Dermis microvascular lymphatic vessel endothelial cell (primary cell): ENCODE measurements at regions not wholly inside any gene's neighbourhood (a gene's known extent, or its start where the extent isn't known, plus 50 kb on each side); places are given as distances from the start of the nearest gene placed in this dataset.

Experiments used
- DNase-seq, 2 donors: peaks; one replicate each; pipeline versions ENCODE4 v3.0.0 to v3.0.0-alpha.2; 2010; ENCODE audit warnings: low read depth in 2 of 2

DNA sequence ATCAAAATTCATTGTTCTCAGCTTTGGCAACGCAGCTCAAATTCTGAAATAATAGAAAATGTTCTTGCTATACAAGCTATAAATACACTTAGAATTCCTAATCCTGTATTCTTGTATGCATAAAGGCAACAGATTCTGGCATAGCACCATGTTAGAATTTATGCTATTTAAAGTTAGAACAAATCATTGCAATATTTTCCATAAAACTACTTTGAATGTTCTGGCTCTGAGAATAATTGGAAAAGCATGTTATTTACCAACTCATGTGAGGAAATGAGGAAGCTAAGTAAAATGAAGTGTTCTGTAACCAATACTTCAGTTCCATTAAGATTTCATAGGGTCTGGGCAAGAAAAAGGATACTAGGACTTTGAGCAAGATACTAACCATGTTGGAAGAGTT, 888.9 kb downstream of the SQOR start:
- no peak for DNase-seq

GRCh38 chr15:46525984-46526725, 891.3 kb downstream of the SQOR start:
- DNase-seq: no peak

DNA sequence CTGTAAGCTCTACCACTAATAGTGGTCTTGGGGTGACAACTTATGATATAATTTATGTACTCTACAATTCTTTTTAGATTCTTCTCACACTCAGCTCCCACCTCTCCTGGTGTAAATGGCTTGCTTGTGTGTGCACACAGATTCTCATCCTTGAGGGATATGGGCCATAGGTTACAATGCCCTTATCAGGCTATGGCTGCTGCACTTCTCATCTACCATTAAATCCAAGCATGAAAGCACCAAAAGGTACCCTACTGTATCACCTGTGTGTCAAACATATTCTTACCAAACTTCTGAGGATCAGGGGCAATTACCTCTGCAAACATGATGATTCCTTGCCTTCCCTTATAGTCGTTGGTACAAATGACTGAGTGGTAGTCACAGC, 891.9 kb downstream of the SQOR start:
- no peak for DNase-seq

DNA sequence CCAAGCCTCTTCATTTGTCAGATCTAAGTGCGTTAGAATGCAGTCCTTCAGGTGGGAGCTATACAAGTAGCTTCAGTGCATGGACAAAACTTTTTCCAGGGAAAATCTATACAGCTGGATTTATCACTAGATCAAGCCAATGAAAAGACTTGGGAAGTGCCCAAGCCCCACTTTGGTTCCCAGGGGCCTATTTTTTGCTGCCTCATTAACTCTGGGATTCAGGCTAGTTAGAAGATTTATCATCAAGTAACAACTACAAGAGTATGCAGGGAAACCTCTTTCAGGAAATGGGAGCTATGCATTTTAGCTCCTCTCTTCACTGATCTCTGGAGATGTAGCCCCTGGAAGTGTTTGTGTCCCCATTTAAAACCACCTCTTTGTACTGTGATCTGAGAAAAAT, 908.8 kb downstream of the SQOR start:
- DNase-seq: no peak

- DNase-seq: no peak
These were observed 914.2 kb downstream of the SQOR start for GRCh38 chr15:46548989-46549388.

DNA sequence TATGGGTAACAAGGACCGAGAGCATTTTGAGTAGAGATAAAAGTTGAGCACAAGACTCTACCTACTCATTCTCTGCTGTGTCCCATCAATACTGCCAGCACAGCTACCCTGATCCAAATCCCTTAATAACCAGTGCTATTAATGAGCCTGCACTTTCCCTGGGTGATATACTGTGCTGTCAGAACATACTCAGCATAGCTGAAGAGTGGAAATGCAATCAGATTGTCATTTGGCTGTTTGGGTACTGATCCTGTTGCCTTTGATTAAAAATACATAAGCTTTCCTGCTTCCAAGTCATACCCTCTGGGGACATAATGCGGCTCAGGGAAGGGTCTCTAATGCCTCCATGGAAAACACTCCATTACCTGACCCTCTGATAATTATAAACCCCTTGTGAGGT, 917.5 kb downstream of the SQOR start:
- DNase-seq: no peak

DNA sequence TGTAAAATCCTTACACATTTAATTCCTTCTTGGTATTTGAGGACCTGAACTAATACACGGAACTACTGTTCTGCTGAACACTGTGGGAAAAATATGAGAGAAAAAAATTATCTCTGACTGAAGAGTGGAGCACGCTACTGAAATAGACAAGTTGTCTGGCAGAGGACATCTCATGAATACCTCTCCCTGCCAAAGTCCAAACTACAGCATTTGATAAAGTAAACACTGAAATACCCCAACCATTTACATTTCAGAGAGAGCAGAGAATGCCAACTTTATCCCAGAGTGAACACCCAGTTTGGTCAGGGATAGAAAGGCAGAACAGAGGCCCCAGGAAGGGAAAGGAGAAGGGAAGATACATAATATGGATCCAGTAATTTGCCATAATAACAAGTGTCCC, 920.7 kb downstream of the SQOR start:
- no peak for DNase-seq

GRCh38 chr15:46556010-46556409, 921.2 kb downstream of the SQOR start:
- no peak for DNase-seq

- DNase-seq: no peak
These were observed 921.9 kb downstream of the SQOR start for GRCh38 chr15:46556559-46557379.

GRCh38 chr15:46567968-46568367, 933.1 kb downstream of the SQOR start:
- DNase-seq: no peak

DNA sequence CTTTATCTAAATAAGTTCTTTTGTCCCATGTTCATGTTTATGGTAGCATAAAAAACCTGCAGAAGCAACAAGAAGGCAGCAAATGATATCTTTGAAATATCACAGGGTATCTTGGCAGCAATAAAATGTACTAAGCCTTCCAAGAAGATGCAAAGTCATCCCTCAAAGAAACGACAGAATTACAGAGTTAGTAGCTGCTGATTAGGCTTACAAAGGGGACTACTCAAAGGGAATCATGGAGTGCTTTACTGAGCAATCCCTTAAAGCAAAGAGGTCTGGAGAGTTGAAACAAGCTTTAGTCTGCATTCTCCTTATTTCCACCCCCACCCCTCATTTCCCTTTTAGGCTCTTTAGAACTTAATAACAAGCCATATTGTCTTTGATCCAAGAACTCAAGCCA, 935.0 kb downstream of the SQOR start:
- no peak for DNase-seq

DNA sequence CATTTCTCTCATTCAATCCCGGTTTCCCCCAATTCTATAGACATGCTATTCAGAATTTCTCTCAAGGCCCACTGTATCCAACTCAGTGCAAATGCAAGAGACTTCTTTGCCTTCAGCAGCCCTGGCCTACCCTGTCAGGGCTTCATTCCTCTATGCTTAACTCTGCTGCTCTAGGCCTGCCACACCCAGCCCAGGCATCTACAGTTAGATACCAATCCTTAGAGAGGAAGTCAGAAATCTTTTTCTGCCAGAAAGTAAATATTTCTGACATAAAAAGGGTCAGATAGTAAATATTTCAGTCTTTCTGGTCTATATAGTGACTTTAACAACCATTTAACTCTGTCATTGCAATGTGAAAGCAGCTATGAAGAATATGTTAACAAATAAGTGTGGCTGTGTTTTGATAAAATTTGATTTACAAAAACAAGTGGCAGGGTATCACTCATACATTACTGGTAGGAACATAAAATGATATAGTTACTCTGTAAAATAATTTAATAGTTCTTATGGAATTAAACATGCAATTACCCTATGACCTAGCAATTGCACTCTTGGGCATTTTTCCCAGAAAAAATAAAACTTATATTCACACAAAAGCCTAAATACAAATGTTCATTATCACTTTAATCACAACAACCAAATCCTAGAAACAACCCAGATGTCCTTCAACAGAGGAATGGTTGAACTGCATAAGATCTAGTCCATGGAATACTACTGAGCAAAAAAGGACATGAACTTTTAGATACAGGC, 942.0 kb downstream of the SQOR start:
- DNase-seq: no peak

GRCh38 chr15:46577767-46578166, 942.9 kb downstream of the SQOR start:
- no peak for DNase-seq

- no peak for DNase-seq
These were observed 945.7 kb downstream of the SQOR start for GRCh38 chr15:46580487-46580886.

DNA sequence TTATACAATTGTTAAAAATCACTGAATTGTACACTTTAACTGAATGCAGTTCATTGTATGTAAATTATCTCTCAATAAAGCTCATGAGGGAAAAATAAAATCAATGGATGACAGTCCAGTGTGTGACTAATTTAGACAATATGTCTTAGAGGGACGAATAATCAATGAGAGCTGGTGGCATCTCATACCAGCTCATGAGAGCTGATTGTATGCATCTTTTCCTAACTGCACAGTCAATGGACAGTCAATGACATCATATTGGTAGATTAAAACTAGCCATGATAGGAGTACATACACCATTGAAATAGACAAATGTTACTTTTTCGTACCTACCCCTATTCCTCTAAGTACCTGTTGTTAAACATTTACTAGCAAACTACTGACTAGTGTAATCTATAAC, 946.1 kb downstream of the SQOR start:
- DNase-seq: no peak

- no peak for DNase-seq
These were observed 954.3 kb downstream of the SQOR start for GRCh38 chr15:46589088-46589487.

DNA sequence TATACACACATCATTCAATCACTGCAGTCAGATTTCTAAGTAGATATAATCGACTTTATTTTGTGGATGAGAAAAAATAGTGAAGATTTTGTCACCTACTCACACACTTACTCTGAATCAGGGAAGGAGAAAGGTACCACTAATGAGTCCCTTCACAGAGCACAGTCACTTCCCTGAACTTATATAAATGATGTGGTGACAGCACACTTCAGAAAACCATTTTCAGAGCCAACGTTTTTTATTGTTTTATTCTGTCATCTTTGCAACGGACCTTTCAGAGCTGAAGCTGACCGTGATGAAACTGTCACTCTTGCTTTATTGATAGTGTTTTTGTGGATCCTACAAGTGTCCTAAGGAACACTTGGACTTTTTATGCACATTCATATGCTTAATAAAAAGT, 956.6 kb downstream of the SQOR start:
- no peak for DNase-seq

DNA sequence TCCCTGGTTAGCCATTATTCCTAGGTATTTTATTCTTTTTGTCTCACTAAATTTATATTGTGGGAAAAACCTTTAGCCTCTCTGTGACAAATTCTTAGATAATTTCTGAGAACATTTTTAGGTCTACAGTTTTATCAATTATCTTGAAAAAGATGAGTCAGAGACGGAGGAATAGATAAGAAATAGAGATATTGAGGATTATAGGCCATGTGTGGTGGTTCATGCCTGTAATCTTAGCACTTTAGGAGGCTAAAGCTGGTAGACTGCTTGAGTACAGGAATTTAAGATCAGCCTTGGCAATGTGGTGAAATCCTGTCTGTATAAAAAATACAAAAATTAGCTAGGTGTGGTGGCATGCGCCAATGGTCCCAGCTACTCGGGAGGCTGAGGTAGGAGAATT, 960.2 kb downstream of the SQOR start:
- no peak for DNase-seq

DNA sequence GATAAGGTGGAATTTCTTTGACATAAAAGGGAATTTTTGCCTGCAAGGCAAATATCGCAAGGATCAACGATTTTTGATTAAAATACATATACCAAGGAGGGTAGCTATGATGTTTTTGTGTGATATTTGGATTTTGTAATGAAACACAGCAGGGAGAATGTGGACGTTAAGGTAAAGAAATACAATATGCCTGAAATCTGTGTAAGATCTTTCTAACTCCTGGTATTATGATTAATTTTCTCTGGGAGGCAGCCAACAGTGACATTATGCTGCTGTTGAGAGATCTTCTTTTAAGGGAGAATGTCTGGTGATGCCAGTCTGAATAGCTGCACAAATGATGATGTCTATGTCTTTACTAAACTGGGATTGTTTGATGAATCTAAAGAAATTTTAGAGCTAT, 972.2 kb downstream of the SQOR start:
- no peak for DNase-seq

- no peak for DNase-seq
These were observed 981.2 kb downstream of the SQOR start for GRCh38 chr15:46616033-46616432.

DNA sequence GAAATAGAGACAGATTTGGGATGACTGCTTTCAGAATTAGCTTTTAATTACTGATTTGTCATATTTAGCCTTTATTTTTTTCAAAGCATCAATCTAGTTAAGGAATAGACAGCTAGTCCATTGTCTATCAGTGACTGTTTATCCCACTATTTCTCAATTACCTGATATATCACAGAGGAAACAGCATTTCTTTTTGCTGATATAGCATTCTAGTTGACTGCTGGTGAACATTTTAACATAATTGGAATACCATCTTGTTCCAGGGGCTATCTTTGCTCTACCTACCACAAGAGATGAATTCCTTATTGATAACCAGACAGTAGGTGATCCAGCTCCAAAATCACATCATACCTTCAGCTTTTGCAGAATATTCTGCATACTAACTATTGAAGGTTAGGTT, 982.7 kb downstream of the SQOR start:
- no peak for DNase-seq

- DNase-seq: no peak
These were observed 984.2 kb downstream of the SQOR start for GRCh38 chr15:46618984-46619383.
